T-helper 17 cell (primary cell): ENCODE measurements at regions not wholly inside any gene's neighbourhood (a gene's known extent, or its start where the extent isn't known, plus 50 kb on each side); places are given as distances from the start of the nearest gene placed in this dataset.
A peak's percentile ranks its signal among the peaks of the same experiment; 100 is the strongest.

Experiments
- ATAC-seq: fragments of 150-1000 bp; cut with Tn5 transposase; 2 replicates; pipeline ENCODE4 v1.10.0; 2021; ENCODE audit warnings: mild to moderate bottlenecking, moderate library complexity
- DNase-seq, 3 donors: peaks; one replicate each; pipeline versions ENCODE4 v3.0.0 to v3.0.0-alpha.2; 2020 to 2021
- H3K9me3 ChIP-seq: one replicate; pipeline ENCODE4 v1.7.0; 2013; ENCODE audit warnings: low read length, mild to moderate bottlenecking; ENCODE audit not compliant: control insufficient read depth, poor library complexity, severe bottlenecking
- H3K27ac Mint-ChIP-seq: one replicate; pipeline ENCODE4 v1.8.0; 2022; ENCODE audit warnings: mild to moderate bottlenecking, moderate library complexity, mixed read lengths
- H3K27me3 Mint-ChIP-seq: one replicate; pipeline ENCODE4 v1.8.0; 2022; ENCODE audit warnings: mixed read lengths
- H3K36me3 Mint-ChIP-seq: one replicate; pipeline ENCODE4 v1.8.0; 2022; ENCODE audit warnings: low read depth, mixed read lengths
- H3K4me1 Mint-ChIP-seq: one replicate; pipeline ENCODE4 v1.8.0; 2022; ENCODE audit warnings: mild to moderate bottlenecking, mixed read lengths
- H3K4me3 Mint-ChIP-seq: one replicate; pipeline ENCODE4 v1.8.0; 2022; ENCODE audit warnings: mild to moderate bottlenecking, moderate library complexity, mixed read lengths

DNA sequence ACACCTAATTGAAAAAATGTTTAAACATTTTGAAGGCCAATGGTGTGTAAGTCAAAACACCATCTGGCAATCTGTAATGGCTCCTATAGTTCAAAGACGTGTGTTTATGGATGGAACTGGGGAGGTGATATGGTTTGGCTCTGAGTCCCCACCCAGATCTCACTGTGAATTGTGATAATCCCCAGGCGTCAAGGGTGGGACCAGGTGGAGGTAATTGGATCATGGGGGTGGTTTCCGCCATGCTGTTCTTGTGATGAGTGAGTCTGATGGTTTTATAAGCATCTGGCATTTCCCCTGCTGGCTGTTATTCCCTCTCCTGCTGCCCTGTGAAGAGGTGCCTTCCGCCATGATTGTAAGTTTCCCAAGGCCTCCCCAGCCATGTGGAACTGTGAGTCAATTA lies 52.2 kb downstream of the ADRA2C start:
- Mint-ChIP-seq H3K36me3 (no peaks in the 10 kb centered on the region), H3K27ac (no peak overlapping the region), H3K4me3 (no peak overlapping the region), H3K27me3 (peaks cover 14% of the 10 kb centered on the region), H3K4me1 (peaks cover 2% of the 10 kb centered on the region)
- no peaks in the 10 kb centered on the region for H3K9me3 ChIP-seq
- DNase-seq, result no peak
- ATAC-seq, result no peak

DNA sequence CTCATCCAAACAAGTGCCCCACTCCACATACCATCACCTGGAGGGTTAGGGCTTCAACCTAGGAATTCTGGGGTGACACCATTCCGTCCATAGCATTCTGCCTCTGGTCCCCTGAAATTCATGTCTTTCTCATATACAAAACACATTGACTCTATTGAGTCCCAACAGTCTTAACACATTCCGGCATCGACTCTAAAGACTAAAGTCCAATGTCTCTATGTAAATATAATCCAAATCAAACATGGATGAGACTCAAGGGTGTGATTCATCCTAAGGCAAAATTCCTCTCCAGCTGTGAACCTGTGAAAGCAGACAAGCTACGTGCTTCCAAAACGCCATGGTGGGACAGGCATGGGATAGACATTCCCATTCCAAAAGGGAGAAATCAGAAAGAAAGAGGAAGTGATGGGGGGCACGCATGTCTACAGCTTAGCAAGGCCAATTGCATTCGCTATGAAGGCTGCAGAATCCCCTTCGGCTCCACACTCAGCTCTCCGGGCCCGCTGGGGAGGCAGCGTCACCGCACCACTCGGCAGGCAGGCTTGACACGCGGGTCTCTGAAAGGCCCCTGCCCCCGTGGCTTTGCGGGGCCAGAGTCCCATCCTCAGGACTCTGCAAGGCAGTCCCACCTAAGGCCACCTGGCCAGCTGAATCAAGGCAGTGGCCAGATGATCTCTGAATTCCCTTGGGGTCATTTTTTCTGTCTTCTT lies 53.2 kb downstream of the ADRA2C start:
- Mint-ChIP-seq H3K4me1 (peaks cover 2% of the 10 kb centered on the region), H3K27ac (no peak overlapping the region), H3K36me3 (no peaks in the 10 kb centered on the region), H3K27me3 (peaks cover 14% of the 10 kb centered on the region), H3K4me3 (no peak overlapping the region)
- ATAC-seq (no peak), DNase-seq (no peak)
- no peaks in the 10 kb centered on the region for H3K9me3 ChIP-seq

DNA sequence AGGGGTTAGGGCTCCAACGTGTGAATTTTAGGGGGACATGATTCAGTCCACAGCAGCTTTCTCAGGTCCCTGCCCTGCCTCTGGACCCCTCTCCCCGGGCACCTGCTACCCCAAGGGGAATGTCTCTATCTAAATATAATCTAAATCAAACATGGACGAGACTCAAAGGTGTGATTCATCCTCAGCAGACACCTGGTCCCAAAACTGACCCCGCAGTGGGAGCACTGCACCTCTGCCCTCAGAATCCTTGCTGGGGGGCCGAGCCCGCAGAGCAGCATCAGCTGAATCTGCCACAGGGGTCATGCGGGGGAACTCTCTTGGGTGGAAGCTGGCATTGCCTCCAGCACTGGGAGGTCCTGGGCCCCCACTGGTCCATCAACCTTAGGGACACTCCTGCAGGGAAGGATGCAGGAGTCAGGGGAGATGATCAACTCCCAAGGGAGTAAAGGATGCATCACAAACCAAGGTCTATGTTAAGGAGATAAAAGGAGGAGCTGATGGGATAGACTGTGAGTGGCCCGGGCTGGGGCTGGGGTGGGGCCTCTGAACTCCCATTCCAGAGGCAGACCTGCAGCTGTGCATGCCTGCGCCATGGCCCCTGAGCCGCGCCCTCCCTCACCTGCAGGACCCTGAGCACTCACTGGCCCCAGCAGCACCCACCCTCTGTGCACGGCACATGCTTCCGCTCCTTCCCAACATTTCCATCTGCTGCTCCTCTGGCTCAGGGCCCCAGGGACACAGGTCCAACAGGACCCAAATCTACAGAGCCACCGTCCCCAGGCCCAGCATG lies 54.0 kb downstream of the ADRA2C start:
- peaks cover 2% of the 10 kb centered on the region for H3K4me1 Mint-ChIP-seq
- no peak overlapping the region for H3K27ac Mint-ChIP-seq
- H3K27me3 Mint-ChIP-seq, result peaks cover 14% of the 10 kb centered on the region
- no peaks in the 10 kb centered on the region for H3K36me3 Mint-ChIP-seq
- no peaks in the 10 kb centered on the region for H3K9me3 ChIP-seq
- DNase-seq (no peak), ATAC-seq (no peak)
- no peak overlapping the region for H3K4me3 Mint-ChIP-seq

DNA sequence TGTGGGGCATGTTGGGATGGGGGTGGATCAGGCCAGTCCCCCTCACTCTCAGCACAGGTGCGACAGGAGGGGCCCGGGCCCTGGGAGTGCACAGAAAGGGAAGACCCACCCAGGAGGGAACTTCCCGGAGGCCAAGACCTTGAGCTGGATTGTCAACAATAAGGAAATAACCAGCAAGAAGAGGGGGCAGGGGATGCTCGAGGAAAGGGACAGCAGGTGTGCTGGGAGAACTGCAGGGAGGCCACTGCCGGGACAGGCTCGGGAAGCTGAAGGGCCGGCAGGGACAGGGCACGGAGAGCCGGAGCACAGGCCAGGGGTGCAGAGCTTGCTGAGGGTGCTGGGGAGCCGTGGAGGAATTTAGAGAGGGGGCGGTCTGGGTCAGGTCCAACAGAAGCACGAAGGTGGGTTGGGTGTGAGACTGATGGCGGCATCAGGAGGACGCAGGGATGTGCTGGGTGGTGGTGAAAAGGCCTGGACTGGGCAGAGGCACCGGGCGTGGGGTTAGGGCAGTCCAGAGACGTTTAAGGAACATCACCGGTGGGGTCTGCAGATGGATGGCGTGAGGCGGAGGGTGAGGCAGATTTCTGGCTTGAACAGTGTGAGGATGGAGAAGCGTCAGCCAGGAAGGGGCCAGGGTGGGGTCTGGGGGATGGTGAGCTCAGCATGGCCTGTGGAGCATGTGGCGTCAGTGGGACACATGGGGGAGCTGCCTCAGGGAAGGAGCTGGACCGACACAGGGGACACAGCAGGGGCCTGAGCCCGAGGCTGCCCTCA lies 54.8 kb downstream of the ADRA2C start:
- H3K27ac Mint-ChIP-seq, result no peak overlapping the region

DNA sequence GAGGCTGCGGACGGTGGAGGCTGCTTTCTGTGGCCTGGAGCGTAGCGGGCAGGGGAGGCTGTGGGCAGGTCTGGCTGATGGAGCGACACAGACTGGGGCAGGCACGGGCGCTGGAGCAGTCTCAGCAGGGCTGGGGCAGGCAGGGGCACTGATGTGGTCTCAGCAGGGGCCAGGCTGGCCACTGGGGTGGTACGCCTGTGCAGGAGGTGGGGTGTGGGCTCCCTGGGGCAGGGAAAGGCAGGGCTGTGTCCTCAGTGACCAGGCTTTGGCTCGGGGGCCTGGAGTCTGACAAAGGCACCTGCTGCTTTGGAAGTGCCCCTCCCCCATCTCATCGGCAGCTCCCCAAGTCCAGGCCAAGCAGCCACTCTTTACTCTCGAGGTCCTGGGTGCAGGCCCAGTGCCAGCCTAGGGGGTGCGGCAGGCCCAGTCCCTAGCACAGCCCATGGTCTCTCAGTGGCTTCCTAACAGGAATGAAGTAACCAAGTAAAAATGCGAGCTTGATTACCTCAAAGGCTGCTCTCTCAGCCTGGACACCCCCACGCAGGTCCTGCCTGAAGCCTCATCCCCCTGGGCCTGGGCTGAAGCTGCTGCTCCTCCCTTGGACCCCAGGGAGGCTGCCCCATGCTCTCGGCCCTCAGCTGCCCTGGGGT lies 55.5 kb downstream of the ADRA2C start:
- no peaks in the 10 kb centered on the region for H3K9me3 ChIP-seq
- peaks cover 2% of the 10 kb centered on the region for H3K4me1 Mint-ChIP-seq
- no peak overlapping the region for H3K4me3 Mint-ChIP-seq
- H3K27ac Mint-ChIP-seq, result peak overlapping the region; percentile 24
- H3K36me3 Mint-ChIP-seq, result no peaks in the 10 kb centered on the region
- peaks cover 14% of the 10 kb centered on the region for H3K27me3 Mint-ChIP-seq
- no peak for DNase-seq
- no peak for ATAC-seq

More for the DNA sequence above, 54.8 kb downstream of the ADRA2C start:
- peaks cover 2% of the 10 kb centered on the region for H3K4me1 Mint-ChIP-seq
- ATAC-seq (no peak), DNase-seq (no peak)
- H3K27me3 Mint-ChIP-seq, result peaks cover 14% of the 10 kb centered on the region
- H3K4me3 Mint-ChIP-seq, result no peak overlapping the region
- H3K9me3 ChIP-seq, result no peaks in the 10 kb centered on the region
- H3K36me3 Mint-ChIP-seq, result no peaks in the 10 kb centered on the region

DNA sequence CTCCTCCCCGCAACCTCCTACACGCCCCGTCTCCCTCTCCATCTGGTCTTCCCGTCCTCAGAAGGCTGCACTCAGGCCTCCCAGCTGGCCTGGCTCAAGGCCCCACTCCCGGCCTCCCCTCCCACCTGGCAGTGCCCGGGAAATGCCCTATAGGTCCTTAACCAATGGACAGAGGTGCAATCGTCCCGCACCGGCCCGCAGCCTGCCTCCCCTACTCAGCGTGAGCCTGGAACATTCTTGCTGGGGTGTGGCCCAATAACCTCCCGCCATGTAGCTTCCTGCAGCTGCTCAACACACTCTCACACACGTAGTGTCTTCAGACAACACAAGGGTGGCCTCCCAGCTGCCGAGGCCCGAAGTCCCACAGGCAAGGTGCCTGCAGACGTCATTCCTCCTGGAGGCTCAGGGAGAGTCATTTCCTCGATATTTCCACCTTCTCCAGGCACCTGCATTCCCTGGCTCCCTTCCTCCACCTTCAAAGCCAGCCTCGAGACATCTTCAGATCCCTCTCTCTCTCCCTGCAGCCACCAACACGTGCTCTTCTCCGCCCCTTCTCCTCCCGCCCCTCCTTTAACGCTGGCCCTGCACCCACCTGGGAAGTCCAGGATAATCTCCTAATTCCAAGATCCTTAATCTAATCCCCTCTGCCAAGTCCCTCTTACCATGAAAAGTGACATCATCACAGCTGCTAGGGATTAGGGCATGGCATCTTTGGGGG lies 56.2 kb downstream of the ADRA2C start:
- H3K9me3 ChIP-seq, result no peaks in the 10 kb centered on the region
- Mint-ChIP-seq H3K27ac (peak overlapping the region; percentile 24), H3K4me1 (peaks cover 2% of the 10 kb centered on the region), H3K36me3 (no peaks in the 10 kb centered on the region), H3K27me3 (peaks cover 14% of the 10 kb centered on the region), H3K4me3 (no peak overlapping the region)
- DNase-seq (no peak), ATAC-seq (no peak)

DNA sequence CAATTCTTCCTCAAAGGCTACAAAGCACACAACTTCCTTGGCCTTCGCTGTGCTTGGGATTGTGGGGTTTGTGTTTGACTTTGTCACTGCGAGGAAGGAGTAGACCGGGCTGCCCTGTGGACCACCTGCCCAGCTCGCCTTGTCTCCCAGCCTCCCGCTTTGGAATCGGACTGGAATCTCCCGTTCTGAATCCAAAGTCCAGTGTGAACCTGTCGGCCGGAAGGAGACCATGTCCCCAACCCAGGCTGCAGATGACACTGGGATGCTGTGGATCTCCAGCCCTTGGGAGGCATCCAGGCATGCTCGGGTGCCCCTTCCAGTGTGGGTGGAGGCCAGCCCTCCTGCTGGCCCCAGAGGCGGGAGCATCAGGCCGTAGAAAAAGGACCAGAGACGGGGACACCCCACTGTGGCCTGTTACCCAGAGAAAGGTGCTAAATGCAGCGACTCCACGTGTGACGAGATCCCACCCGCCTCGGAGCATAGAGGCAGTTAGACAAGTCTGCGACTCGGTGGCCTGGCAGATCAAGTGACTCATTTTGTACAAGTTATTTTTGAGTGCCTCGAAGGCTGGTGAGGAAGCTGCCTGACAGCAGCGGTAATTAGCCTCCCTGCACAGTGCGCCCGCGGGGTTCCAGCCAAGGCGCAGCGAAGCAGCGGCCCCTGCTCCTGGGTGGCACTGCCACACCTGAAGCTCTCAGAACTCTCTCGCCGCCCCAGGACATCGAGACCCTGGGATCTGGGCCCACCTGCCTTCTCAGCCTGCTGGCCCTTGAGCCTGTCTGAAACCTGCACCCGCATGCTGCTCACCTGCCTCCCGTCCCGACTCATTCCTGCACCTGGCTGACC lies 57.5 kb downstream of the ADRA2C start:
- Mint-ChIP-seq H3K27me3 (peaks cover 12% of the 10 kb centered on the region), H3K4me3 (no peak overlapping the region), H3K27ac (no peak overlapping the region), H3K4me1 (peaks cover 2% of the 10 kb centered on the region), H3K36me3 (no peaks in the 10 kb centered on the region)
- ATAC-seq (no peak), DNase-seq (no peak)
- no peaks in the 10 kb centered on the region for H3K9me3 ChIP-seq

DNA sequence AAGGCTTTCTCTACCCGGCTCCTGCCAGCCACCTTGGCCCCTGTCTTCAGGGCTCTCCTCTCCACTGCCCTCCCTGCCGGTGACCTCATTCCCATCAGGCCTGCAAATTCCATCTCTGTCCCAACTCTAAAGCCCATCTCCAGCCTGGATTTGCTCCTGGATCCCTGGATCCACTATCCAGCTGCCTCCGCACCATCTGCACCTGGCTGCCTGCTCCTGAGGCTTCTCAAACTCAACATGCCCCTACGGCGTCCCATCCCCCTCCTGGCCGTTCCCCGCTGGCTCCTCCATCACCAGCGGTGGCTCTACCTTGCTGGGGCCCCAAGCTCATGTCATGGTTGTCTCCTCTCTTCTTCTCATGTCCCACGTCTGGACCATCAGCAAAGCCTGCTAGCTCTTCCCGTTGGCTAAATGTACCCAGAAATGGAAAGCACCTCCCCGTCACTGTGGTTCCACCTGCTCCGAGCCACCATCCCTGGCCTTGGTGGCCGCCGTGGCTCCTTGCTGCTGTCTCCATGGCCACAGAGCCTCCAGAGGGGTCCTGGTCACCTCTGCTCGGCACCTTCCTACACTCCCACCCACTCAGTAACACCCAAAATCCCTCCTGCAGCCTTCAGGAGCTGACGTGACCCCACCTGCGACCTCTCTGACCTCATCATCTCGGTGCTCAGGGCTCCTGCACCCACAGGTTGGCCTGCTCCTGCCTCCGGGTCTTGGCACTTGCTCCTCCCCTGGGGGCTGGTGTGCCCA lies 58.5 kb downstream of the ADRA2C start:
- no peak for DNase-seq
- no peak overlapping the region for H3K27ac Mint-ChIP-seq
- peaks cover 2% of the 10 kb centered on the region for H3K36me3 Mint-ChIP-seq
- peaks cover 17% of the 10 kb centered on the region for H3K27me3 Mint-ChIP-seq
- H3K4me1 Mint-ChIP-seq, result peaks cover 2% of the 10 kb centered on the region
- H3K4me3 Mint-ChIP-seq, result no peak overlapping the region
- H3K9me3 ChIP-seq, result no peaks in the 10 kb centered on the region
- ATAC-seq, result no peak

DNA sequence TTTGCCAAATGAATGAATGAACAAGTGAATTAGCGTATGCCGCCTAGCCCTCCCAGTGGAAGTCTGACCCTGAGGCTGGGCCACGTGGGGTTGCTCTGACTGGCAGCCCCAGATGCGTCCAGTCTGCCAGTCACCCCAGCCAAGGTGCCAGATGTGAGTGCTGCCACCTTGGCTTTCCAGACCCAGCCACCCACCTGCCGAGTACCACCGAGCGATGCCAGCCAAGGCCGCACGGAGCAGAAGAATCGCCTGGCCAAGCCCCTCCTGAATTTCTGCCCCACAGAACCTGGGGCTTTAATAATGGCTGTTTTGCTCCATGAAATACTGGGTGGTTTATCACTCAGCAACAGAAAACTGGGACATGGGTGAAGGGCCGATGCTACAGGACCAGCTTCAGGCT lies 59.3 kb downstream of the ADRA2C start:
- DNase-seq, result no peak
- no peak overlapping the region for H3K4me3 Mint-ChIP-seq
- no peaks in the 10 kb centered on the region for H3K9me3 ChIP-seq
- H3K4me1 Mint-ChIP-seq, result peaks cover 2% of the 10 kb centered on the region
- ATAC-seq, result no peak
- no peak overlapping the region for H3K27ac Mint-ChIP-seq
- peaks cover 12% of the 10 kb centered on the region for H3K27me3 Mint-ChIP-seq
- peaks cover 2% of the 10 kb centered on the region for H3K36me3 Mint-ChIP-seq

DNA sequence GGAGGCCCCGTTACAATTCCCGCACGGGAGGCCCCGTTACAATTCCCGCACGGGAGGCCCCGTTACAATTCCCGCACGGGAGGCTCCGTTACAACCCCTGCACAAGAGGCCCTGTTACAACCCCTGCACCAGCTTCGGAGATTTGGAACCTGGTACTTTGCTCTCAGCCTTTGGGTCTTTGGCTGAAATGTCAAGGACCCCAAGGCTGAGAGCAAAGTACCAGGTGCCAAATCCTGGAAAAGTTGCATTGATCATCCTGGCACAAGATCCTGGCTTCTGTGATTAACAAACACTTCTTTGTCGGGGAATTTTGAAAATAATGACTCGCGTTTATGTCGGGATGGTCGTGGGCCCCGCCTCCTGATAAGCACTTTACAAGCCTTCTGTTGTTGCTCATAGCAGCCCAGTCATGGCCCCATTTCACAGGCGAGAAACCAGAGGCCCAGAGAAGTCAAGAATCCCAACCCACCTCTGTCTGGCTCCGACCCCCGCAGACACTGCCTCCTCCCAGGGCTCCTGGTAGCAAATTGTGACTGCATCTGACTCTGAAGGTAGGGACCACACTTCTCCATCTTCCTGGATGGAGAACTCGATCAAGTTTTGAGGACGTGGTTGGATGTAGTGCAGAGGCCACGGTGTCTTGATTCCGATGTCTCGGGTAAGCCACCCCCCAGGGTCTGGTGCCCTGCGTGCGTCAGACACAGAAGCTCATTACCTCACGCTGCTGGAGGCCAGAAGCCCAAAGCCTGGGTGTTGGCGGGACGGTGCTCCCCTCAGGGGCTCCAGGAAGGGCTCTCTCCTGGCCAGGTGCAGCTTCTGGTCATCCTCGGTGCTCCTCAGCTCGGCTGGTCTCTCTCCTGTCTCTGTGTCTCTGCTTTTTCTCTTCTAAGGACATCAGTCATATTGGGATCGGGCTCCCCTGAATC lies 60.3 kb downstream of the ADRA2C start:
- peaks cover 2% of the 10 kb centered on the region for H3K36me3 Mint-ChIP-seq
- ATAC-seq, result no peak
- H3K9me3 ChIP-seq, result no peaks in the 10 kb centered on the region
- DNase-seq, result no peak
- H3K4me1 Mint-ChIP-seq, result no peaks in the 10 kb centered on the region
- H3K27me3 Mint-ChIP-seq, result peaks cover 12% of the 10 kb centered on the region
- no peak overlapping the region for H3K4me3 Mint-ChIP-seq
- H3K27ac Mint-ChIP-seq, result no peak overlapping the region
